Suprapubic skin (tissue), 3 donors: ENCODE measurements at regions not wholly inside any gene's neighbourhood (a gene's known extent, or its start where the extent isn't known, plus 50 kb on each side); places are given as distances from the start of the nearest gene placed in this dataset.

ENCODE experiments used
- EP300 ChIP-seq: sonication (generic); formaldehyde crosslinking; IDR thresholded peaks from one replicate; pipeline ENCODE4 v1.6.1; 2017; ENCODE audit warnings: antibody characterized with exemption
- POLR2A ChIP-seq, 2 donors: fragments of 450-650 bp; IDR thresholded peaks; one replicate each; pipeline ENCODE4 v1.6.1; 2017; ENCODE audit warnings: antibody characterized with exemption in 2 of 2, mild to moderate bottlenecking in 2 of 2, moderate library complexity in 2 of 2
- TF ChIP-seq, protein P1 (sequence below), 2 donors: fragments of 200-600 bp in 1 of 2; fragments of 450-650 bp in 1 of 2; sonication (generic) in 1 of 2; IDR thresholded peaks; one replicate each; pipeline ENCODE4 v1.5.1; 2016 to 2019; ENCODE audit warnings: antibody characterized with exemption in 2 of 2, mild to moderate bottlenecking in 1 of 2, moderate library complexity in 1 of 2

GRCh38 chr7:93756890-93757289 lies 133.7 kb downstream of the TFPI2 start:
- TF ChIP-seq, protein P1, sequence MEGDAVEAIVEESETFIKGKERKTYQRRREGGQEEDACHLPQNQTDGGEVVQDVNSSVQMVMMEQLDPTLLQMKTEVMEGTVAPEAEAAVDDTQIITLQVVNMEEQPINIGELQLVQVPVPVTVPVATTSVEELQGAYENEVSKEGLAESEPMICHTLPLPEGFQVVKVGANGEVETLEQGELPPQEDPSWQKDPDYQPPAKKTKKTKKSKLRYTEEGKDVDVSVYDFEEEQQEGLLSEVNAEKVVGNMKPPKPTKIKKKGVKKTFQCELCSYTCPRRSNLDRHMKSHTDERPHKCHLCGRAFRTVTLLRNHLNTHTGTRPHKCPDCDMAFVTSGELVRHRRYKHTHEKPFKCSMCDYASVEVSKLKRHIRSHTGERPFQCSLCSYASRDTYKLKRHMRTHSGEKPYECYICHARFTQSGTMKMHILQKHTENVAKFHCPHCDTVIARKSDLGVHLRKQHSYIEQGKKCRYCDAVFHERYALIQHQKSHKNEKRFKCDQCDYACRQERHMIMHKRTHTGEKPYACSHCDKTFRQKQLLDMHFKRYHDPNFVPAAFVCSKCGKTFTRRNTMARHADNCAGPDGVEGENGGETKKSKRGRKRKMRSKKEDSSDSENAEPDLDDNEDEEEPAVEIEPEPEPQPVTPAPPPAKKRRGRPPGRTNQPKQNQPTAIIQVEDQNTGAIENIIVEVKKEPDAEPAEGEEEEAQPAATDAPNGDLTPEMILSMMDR (IDR thresholded peaks at IDR 0.05), result no peak
- TF ChIP-seq EP300 (no peak), POLR2A (IDR thresholded peaks at IDR 0.05) (no peak)
